ENCODE measurements at regions not wholly inside any gene's neighbourhood (a gene's known extent, or its start where the extent isn't known, plus 50 kb on each side); places are given as distances from the start of the nearest gene placed in this dataset.

DNA sequence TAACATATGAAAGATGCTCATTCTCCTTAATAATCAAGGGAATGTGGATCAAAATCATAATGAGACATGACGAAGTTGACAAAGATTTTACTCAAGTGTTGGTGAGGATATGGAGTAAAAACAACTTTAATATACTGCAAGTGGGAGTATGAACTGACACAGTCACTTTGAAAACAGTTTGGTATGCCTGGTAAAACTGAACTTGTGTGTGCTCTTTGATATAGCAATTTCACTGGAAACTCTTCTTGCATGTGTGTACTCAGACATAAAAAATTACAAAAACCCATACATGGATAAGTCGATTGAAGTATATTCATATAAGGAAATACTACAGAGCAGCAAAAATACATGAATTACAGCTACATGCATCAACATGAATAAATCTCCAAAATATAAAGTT is 182.5 kb downstream of the NFKBIZ start:
- Histone ChIP-seq H3K4me1 (ENCODE audit: control insufficient read depth in 1 of 2, insufficient read depth in 2 of 2, low read length in 2 of 2) (no peaks in the 10 kb centered on the region), H3K9me2 (ENCODE audit: insufficient read depth) (no peaks in the 10 kb centered on the region), H3K27ac (ENCODE audit: low read depth, low read length) (no peak overlapping the region), H3K79me2 (ENCODE audit: insufficient read depth, low read length) (no peaks in the 10 kb centered on the region), H2AFZ (ENCODE audit: low read depth, low read length, poor library complexity, severe bottlenecking) (no peak overlapping the region), H3K4me3 (replicated peaks in 1 of 2; ENCODE audit: low read depth in 1 of 2, low read length in 2 of 2) (no peak overlapping the region), H4K20me1 (ENCODE audit: insufficient read depth) (no peaks in the 10 kb centered on the region), H3K9me3 (ENCODE audit: control insufficient read depth in 1 of 2, insufficient read depth in 1 of 2, low read depth in 1 of 2, low read length in 2 of 2) (no peaks in the 10 kb centered on the region), H3K36me3 (ENCODE audit: control insufficient read depth in 1 of 2, insufficient read depth in 2 of 2, low read length in 2 of 2) (no peaks in the 10 kb centered on the region), H3K27me3 (ENCODE audit: insufficient read depth, low read length) (no peaks in the 10 kb centered on the region), H3K4me2 (ENCODE audit: low read length) (no peak overlapping the region), H3K9ac (ENCODE audit: low read length) (no peak overlapping the region)
- DNase-seq (ENCODE audit: low read depth, low spot score) (no peak), ATAC-seq (no peak)
- TF ChIP-seq, protein P1, sequence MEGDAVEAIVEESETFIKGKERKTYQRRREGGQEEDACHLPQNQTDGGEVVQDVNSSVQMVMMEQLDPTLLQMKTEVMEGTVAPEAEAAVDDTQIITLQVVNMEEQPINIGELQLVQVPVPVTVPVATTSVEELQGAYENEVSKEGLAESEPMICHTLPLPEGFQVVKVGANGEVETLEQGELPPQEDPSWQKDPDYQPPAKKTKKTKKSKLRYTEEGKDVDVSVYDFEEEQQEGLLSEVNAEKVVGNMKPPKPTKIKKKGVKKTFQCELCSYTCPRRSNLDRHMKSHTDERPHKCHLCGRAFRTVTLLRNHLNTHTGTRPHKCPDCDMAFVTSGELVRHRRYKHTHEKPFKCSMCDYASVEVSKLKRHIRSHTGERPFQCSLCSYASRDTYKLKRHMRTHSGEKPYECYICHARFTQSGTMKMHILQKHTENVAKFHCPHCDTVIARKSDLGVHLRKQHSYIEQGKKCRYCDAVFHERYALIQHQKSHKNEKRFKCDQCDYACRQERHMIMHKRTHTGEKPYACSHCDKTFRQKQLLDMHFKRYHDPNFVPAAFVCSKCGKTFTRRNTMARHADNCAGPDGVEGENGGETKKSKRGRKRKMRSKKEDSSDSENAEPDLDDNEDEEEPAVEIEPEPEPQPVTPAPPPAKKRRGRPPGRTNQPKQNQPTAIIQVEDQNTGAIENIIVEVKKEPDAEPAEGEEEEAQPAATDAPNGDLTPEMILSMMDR (IDR thresholded peaks at IDR 0.05 in 2 of 3, conservative IDR thresholded peaks at IDR 0.05 in 1 of 3; ENCODE audit: borderline replicate concordance in 1 of 3, insufficient read depth in 1 of 3, low read depth in 2 of 3, low read length in 2 of 3) = no peak
- TF ChIP-seq ELF1 (IDR thresholded peaks at IDR 0.05; ENCODE audit: borderline replicate concordance, low read depth) (no peak), TCF7L2 (IDR thresholded peaks at IDR 0.05; ENCODE audit: borderline replicate concordance, extremely low read depth, insufficient read depth, insufficient read length) (no peak), EZH2phosphoT487 (IDR thresholded peaks at IDR 0.05; ENCODE audit: borderline replicate concordance) (no peak), SP1 (IDR thresholded peaks at IDR 0.05; ENCODE audit: low read depth) (no peak), ZFX (IDR thresholded peaks at IDR 0.05) (no peak), SRF (IDR thresholded peaks at IDR 0.05; ENCODE audit: low read depth) (no peak)
- CTCF ChIA-PET = no interaction called here
- RAD21 ChIA-PET (ENCODE audit: low non-redundant PET in 1 of 2, low total read pairs in 2 of 2, uncharacterized antibody in 2 of 2, unreplicated experiment in 2 of 2) = no interaction called here
- POLR2A ChIA-PET = no interaction called here
- intact Hi-C loops (cut with micrococcal nuclease) = no loop called here
- no TSS peak for BruUV-seq (replicated peaks)

All from HCT116 (cell line).